K562 (cell line): ENCODE measurements at regions not wholly inside any gene's neighbourhood (a gene's known extent, or its start where the extent isn't known, plus 50 kb on each side); places are given as distances from the start of the nearest gene placed in this dataset.

Source experiments
- BACH1 ChIP-seq: fragments of 200-800 bp; sonication (Bioruptor generic); IDR thresholded peaks from 2 replicates; pipeline ENCODE4 v1.6.1; 2016; ENCODE audit warnings: missing genetic modification characterization, missing compliant biosample characterization
- BMI1 ChIP-seq: fragments of 150-350 bp; IDR thresholded peaks from 2 replicates; pipeline ENCODE4 v1.6.1; 2014; ENCODE audit warnings: low read length
- CBX5 ChIP-seq: IDR thresholded peaks from 2 replicates; pipeline ENCODE4 v1.6.1; 2014; ENCODE audit warnings: low read depth, borderline replicate concordance
- KDM4B ChIP-seq, 2 experiments: fragments of 450-650 bp in 1 of 2; sonication (generic) in 1 of 2; IDR thresholded peaks; 2 replicates each; pipeline ENCODE4 v1.6.1; 2016 to 2017; ENCODE audit warnings: borderline replicate concordance in 2 of 2, antibody characterized with exemption in 1 of 2, low read depth in 1 of 2, mild to moderate bottlenecking in 1 of 2
- KLF6 ChIP-seq: fragments of 250-450 bp; sonication (Bioruptor Pico); IDR thresholded peaks from 2 replicates; pipeline ENCODE4 v1.4.0; 2020; ENCODE audit warnings: mild to moderate bottlenecking, moderate library complexity, borderline replicate concordance
- NR2F6 ChIP-seq: fragments of 450-650 bp; formaldehyde crosslinking; IDR thresholded peaks from 2 replicates; pipeline ENCODE4 v1.4.0; 2020; ENCODE audit warnings: mild to moderate bottlenecking
- SOX6 ChIP-seq: fragments of 450-650 bp; IDR thresholded peaks from 2 replicates; pipeline ENCODE4 v1.6.1; 2014; ENCODE audit warnings: mild to moderate bottlenecking
- ZNF830 ChIP-seq: fragments of 250-450 bp; sonication (Bioruptor Pico); IDR thresholded peaks from 2 replicates; pipeline ENCODE4 v1.5.0; 2021; ENCODE audit warnings: mild to moderate bottlenecking
- TF ChIP-seq, protein P1 (sequence below): fragments of 450-650 bp; formaldehyde crosslinking; IDR thresholded peaks from 2 replicates; pipeline ENCODE4 v1.4.0; 2022; ENCODE audit warnings: missing genetic modification characterization
- TF ChIP-seq, protein P2 (sequence below), 3 experiments: IDR thresholded peaks in 2 of 3; conservative IDR thresholded peaks in 1 of 3; 2 replicates each; pipeline ENCODE4 v1.5.1; 2011 to 2012; ENCODE audit warnings: low read length in 3 of 3, mild to moderate bottlenecking in 3 of 3, control low read depth in 2 of 3, improper control_type of control experiment in 1 of 3, inconsistent platforms in 1 of 3, low read depth in 1 of 3, mixed read lengths in 1 of 3, moderate library complexity in 1 of 3; ENCODE audit not compliant: insufficient read depth in 2 of 3
- TF ChIP-seq, protein P3 (sequence below): sonication (generic); formaldehyde crosslinking; IDR thresholded peaks from 2 replicates; pipeline ENCODE4 v1.8.1; 2023; ENCODE audit warnings: mild to moderate bottlenecking, missing genetic modification reagents
- TF ChIP-seq, protein P4 (sequence below): fragments of 450-650 bp; IDR thresholded peaks from 2 replicates; pipeline ENCODE4 v1.6.1; 2016

DNA sequence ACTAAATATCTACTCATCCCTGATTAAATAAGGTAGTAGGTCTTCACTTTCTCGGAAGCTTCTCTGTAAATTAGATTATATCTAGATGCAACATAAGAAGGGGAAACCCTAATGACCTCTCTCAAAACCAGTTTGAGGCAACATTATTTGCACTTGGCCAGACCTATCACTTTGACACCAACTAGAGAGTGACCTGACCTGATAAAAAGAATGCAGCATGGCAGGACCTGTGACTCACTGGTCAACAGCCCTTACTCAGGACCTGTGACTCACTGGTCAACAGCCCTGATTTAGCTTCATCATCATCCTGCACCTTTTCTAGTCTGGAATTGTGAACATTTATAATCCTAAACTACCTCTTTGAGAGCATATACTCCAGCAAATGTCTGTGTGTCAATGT is 1957.7 kb upstream of the CELF4 start:
- TF ChIP-seq, protein P1, sequence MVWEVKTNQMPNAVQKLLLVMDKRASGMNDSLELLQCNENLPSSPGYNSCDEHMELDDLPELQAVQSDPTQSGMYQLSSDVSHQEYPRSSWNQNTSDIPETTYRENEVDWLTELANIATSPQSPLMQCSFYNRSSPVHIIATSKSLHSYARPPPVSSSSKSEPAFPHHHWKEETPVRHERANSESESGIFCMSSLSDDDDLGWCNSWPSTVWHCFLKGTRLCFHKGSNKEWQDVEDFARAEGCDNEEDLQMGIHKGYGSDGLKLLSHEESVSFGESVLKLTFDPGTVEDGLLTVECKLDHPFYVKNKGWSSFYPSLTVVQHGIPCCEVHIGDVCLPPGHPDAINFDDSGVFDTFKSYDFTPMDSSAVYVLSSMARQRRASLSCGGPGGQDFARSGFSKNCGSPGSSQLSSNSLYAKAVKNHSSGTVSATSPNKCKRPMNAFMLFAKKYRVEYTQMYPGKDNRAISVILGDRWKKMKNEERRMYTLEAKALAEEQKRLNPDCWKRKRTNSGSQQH (CRISPR knock-in tag) = no peak
- TF ChIP-seq, protein P2, sequence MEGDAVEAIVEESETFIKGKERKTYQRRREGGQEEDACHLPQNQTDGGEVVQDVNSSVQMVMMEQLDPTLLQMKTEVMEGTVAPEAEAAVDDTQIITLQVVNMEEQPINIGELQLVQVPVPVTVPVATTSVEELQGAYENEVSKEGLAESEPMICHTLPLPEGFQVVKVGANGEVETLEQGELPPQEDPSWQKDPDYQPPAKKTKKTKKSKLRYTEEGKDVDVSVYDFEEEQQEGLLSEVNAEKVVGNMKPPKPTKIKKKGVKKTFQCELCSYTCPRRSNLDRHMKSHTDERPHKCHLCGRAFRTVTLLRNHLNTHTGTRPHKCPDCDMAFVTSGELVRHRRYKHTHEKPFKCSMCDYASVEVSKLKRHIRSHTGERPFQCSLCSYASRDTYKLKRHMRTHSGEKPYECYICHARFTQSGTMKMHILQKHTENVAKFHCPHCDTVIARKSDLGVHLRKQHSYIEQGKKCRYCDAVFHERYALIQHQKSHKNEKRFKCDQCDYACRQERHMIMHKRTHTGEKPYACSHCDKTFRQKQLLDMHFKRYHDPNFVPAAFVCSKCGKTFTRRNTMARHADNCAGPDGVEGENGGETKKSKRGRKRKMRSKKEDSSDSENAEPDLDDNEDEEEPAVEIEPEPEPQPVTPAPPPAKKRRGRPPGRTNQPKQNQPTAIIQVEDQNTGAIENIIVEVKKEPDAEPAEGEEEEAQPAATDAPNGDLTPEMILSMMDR (IDR thresholded peaks at IDR 0.05 in 2 of 3, conservative IDR thresholded peaks at IDR 0.05 in 1 of 3; ENCODE audit: insufficient read depth in 2 of 3, low read depth in 1 of 3, low read length in 3 of 3) = no peak
- TF ChIP-seq, protein P3, sequence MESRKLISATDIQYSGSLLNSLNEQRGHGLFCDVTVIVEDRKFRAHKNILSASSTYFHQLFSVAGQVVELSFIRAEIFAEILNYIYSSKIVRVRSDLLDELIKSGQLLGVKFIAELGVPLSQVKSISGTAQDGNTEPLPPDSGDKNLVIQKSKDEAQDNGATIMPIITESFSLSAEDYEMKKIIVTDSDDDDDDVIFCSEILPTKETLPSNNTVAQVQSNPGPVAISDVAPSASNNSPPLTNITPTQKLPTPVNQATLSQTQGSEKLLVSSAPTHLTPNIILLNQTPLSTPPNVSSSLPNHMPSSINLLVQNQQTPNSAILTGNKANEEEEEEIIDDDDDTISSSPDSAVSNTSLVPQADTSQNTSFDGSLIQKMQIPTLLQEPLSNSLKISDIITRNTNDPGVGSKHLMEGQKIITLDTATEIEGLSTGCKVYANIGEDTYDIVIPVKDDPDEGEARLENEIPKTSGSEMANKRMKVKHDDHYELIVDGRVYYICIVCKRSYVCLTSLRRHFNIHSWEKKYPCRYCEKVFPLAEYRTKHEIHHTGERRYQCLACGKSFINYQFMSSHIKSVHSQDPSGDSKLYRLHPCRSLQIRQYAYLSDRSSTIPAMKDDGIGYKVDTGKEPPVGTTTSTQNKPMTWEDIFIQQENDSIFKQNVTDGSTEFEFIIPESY (CRISPR knock-in tag) = no peak
- TF ChIP-seq BMI1 (no peak), ZNF830 (CRISPR knock-in tag) (no peak), CBX5 (no peak), BACH1 (no peak), SOX6 (no peak), NR2F6 (CRISPR knock-in tag) (no peak), KDM4B (IDR thresholded peaks at IDR 0.05; ENCODE audit: borderline replicate concordance in 2 of 2, low read depth in 1 of 2) (no peak), KLF6 (no peak)
- TF ChIP-seq, protein P4, sequence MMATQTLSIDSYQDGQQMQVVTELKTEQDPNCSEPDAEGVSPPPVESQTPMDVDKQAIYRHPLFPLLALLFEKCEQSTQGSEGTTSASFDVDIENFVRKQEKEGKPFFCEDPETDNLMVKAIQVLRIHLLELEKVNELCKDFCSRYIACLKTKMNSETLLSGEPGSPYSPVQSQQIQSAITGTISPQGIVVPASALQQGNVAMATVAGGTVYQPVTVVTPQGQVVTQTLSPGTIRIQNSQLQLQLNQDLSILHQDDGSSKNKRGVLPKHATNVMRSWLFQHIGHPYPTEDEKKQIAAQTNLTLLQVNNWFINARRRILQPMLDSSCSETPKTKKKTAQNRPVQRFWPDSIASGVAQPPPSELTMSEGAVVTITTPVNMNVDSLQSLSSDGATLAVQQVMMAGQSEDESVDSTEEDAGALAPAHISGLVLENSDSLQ = no peak
